ENCODE measurements at regions not wholly inside any gene's neighbourhood (a gene's known extent, or its start where the extent isn't known, plus 50 kb on each side); places are given as distances from the start of the nearest gene placed in this dataset.
A peak's percentile ranks its signal among the peaks of the same experiment; 100 is the strongest.

DNA sequence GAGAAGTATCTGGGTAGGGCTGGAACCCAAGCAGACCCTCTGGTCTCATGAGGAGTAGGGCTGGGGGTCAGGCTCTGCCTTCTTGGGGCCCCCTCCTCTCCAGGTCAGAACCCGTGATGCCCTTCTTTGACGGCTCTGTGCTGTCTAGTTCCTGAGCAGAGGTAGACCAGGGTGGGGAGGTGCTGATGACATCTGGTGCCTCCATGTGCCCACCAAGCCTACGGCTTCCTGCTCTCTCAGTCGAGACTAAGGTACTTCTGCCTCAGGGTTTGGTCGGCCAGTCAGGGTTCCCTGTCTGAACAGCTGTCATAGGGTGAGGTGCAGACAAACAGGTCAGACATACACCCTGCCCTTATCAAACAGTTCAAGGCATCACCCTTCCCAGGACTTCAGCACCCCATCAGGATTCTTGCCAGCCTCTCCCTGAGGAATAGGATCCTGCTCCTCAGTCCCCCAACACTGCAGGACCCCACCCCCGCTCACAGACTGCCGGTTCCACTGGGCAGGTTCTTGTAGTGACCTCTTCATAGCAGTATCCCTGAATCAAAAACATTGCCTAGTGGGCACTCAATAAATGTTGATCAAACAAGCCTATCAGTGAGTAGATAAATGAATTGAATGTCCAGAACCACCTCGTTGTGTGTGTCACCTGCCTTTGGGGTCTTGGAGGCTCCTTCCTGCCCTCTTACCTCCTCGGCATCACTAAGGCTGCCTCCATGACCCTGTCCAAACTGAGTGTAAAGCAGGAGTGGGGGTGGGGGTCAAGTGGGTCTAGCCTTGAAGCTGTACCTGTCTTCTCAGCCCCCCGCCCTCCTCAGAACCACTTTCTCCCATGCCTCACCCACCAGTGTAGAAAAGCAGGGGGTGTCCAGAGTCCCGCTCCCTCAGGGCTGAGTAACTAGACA, 158.2 kb downstream of the BUD13 start:
- TF ChIP-seq, protein P1, sequence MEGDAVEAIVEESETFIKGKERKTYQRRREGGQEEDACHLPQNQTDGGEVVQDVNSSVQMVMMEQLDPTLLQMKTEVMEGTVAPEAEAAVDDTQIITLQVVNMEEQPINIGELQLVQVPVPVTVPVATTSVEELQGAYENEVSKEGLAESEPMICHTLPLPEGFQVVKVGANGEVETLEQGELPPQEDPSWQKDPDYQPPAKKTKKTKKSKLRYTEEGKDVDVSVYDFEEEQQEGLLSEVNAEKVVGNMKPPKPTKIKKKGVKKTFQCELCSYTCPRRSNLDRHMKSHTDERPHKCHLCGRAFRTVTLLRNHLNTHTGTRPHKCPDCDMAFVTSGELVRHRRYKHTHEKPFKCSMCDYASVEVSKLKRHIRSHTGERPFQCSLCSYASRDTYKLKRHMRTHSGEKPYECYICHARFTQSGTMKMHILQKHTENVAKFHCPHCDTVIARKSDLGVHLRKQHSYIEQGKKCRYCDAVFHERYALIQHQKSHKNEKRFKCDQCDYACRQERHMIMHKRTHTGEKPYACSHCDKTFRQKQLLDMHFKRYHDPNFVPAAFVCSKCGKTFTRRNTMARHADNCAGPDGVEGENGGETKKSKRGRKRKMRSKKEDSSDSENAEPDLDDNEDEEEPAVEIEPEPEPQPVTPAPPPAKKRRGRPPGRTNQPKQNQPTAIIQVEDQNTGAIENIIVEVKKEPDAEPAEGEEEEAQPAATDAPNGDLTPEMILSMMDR (IDR thresholded peaks at IDR 0.05), result no peak
- TF ChIP-seq POLR2A (IDR thresholded peaks at IDR 0.05), result no peak
- WGBS, 4 donors, result 73 to 80% (median 76%) methylated on average over 9 to 11 of the region's 11 CpGs
- H3K4me1 ChIP-seq (replicated peaks in 1 of 2), result no peaks in the 10 kb centered on the region
- intact Hi-C loops (cut with DNase I), result no loop called here
- H3K4me3 ChIP-seq, result no peak overlapping the region
- H3K36me3 ChIP-seq (replicated peaks in 1 of 2), result no peaks in the 10 kb centered on the region
- no peaks in the 10 kb centered on the region for H3K9me3 ChIP-seq (replicated peaks in 1 of 3)
- H3K27me3 ChIP-seq, result no peaks in the 10 kb centered on the region
- H3K27ac ChIP-seq, result no peak overlapping the region
- peak in 1 of 7 donors; percentile 29 for DNase-seq

DNA sequence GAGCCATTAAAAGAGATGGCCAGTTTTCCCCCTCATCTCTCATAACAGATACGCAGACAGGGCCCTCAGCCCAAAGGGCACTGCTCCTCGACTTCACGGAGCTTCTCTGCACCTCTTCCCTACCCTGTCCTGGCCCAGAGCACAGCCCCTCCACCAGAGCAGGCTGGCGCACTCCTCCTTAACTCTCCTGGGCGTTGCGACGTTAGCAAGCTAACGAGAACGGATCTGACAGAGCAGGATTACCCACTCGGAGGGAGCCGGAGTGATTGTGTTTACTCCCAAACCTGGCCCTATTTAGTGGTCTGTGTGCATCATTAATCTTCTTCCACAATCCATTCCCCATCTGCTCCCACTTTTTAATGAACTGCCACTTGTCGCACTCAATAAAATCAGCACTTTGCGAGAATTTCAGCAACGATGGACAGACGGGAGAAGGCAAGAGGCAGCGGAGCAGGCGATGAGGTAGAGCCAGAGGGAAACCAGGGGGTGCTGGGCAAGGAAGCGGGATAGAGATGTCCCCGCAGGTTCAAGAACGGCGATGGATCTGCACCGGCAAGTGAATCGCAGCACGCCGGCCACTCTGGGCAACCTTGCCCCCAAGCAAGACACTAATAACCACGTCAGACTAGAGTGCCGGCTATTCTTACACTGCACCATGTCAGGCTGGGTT, 159.4 kb downstream of the BUD13 start:
- H3K36me3 ChIP-seq (replicated peaks in 1 of 2), result no peaks in the 10 kb centered on the region
- no peaks in the 10 kb centered on the region for H3K27me3 ChIP-seq
- H3K27ac ChIP-seq, result no peak overlapping the region
- TF ChIP-seq, protein P1 (IDR thresholded peaks at IDR 0.05), result no peak
- no peak for TF ChIP-seq POLR2A (IDR thresholded peaks at IDR 0.05)
- 66 to 75% (median 74%) methylated on average over 25 to 27 of the region's 27 CpGs for WGBS, 4 donors
- no peaks in the 10 kb centered on the region for H3K9me3 ChIP-seq (replicated peaks in 1 of 3)
- DNase-seq, result no peak
- intact Hi-C loops (cut with DNase I), result no loop called here
- no peak overlapping the region for H3K4me3 ChIP-seq
- no peaks in the 10 kb centered on the region for H3K4me1 ChIP-seq (replicated peaks in 1 of 2)

DNA sequence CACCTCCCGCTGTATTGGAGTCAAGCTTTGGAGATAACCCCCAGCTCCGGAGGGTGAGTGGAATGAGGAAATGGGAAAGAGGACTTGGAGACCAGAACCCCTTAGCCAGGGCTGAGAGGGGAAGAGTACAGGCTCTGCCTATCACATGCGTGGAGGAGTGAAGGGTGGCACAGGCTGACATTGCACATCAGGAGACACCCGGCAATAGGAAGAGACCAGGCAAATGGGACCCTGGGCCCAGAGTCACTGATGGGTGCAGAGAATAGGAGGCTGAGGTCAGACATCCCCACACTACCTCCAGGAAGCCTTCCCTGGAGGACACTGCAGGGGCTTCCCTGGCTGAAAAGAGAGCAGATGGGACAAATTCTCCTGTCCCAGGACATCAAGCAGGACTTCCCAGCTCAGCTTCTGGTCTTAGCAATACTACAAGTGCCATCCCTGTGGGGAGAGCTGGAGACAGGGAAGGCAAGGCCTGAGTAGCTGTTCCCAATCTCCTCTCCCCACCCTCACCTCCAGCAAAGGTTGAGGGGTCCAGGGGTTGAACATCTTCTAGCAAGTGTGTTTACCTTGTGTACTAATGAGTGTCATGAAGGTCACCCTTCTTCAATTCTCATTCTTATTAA, 160.7 kb downstream of the BUD13 start:
- no peaks in the 10 kb centered on the region for H3K36me3 ChIP-seq (replicated peaks in 1 of 2)
- peak in 1 of 7 donors; percentile 17 for DNase-seq
- H3K4me1 ChIP-seq (replicated peaks in 1 of 2), result no peaks in the 10 kb centered on the region
- TF ChIP-seq, protein P1 (IDR thresholded peaks at IDR 0.05), result no peak
- no peaks in the 10 kb centered on the region for H3K9me3 ChIP-seq (replicated peaks in 1 of 3)
- intact Hi-C loops (cut with DNase I), result no loop called here
- no peak overlapping the region for H3K4me3 ChIP-seq
- H3K27ac ChIP-seq, result no peak overlapping the region
- no peaks in the 10 kb centered on the region for H3K27me3 ChIP-seq
- WGBS, 4 donors, result 64 to 80% (median 73%) methylated on average over 4 of the region's 4 CpGs

DNA sequence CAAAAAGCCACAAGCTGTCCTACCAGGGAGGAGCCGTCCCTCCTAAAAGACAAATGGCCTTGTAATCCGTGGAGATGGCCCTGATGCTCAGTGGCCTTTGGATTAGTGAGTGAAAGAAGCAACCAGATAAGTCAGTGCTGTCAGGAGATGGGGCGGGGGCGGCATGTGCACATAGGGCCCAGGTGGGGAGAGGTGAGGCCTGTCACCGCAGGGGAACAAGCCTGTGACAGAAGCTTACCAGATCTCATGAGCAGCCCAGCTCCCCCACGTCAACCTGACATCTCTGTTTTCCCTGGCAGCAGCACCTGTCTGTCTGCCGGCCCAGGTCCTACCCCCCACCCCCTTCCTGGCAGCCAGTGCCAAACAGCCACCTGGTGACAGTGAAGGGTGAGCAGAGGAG, 162.6 kb downstream of the BUD13 start:
- H3K36me3 ChIP-seq (replicated peaks in 1 of 2), result no peaks in the 10 kb centered on the region
- intact Hi-C loops (cut with DNase I), result no loop called here
- no peaks in the 10 kb centered on the region for H3K9me3 ChIP-seq (replicated peaks in 1 of 3)
- H3K4me3 ChIP-seq, result no peak overlapping the region
- DNase-seq, result peak in 1 of 7 donors; percentile 33
- no peaks in the 10 kb centered on the region for H3K4me1 ChIP-seq (replicated peaks in 1 of 2)
- H3K27ac ChIP-seq, result no peak overlapping the region
- no peaks in the 10 kb centered on the region for H3K27me3 ChIP-seq
- TF ChIP-seq POLR2A (IDR thresholded peaks at IDR 0.05), result no peak
- TF ChIP-seq, protein P1 (IDR thresholded peaks at IDR 0.05), result no peak
- 59 to 67% (median 62%) methylated on average over 3 to 7 of the region's 7 CpGs for WGBS, 4 donors
